Ovary (tissue), 7 donors: ENCODE measurements at regions not wholly inside any gene's neighbourhood (a gene's known extent, or its start where the extent isn't known, plus 50 kb on each side); places are given as distances from the start of the nearest gene placed in this dataset.
"Not testable (repeated sequence)": the region's sequence is repeated elsewhere in the genome, so short reads cannot be mapped to it uniquely, and the experiment has no call there.

ENCODE experiments used
- DNase-seq, 5 donors: peaks; one replicate each; pipeline ENCODE4 v3.0.0-alpha.2; 2019 to 2020
- H3K27ac ChIP-seq, 2 donors: fragments of 200-600 bp; one replicate each; pipeline versions ENCODE4 v1.5.1 to v1.8.0; 2019 to 2022
- H3K27me3 ChIP-seq: fragments of 200-600 bp; one replicate; pipeline ENCODE4 v1.8.0; 2022
- H3K36me3 ChIP-seq: fragments of 200-600 bp; sonication (generic); one replicate; pipeline ENCODE4 v1.5.1; 2019
- H3K4me1 ChIP-seq: one replicate; pipeline ENCODE4 v1.8.1; 2013; ENCODE audit warnings: mild to moderate bottlenecking, moderate library complexity; ENCODE audit not compliant: insufficient read depth
- H3K4me3 ChIP-seq: fragments of 200-600 bp; sonication (generic); one replicate; pipeline ENCODE4 v1.5.1; 2017
- H3K9me3 ChIP-seq, 2 donors: fragments of 200-600 bp in 1 of 2; sonication (generic) in 1 of 2; one replicate each; pipeline versions ENCODE4 v1.5.1 to v1.8.1; 2013 to 2019; ENCODE audit warnings: mild to moderate bottlenecking in 1 of 2, moderate library complexity in 1 of 2
- CTCF ChIP-seq, 3 donors: fragments of 450-650 bp in 2 of 3; fragments of 200-600 bp in 1 of 3; IDR thresholded peaks; one replicate each; pipeline versions ENCODE4 v1.5.1 to v1.8.0; 2016 to 2022; ENCODE audit warnings: antibody characterized with exemption in 3 of 3, mild to moderate bottlenecking in 1 of 3
- EP300 ChIP-seq: sonication (generic); formaldehyde crosslinking; IDR thresholded peaks from one replicate; pipeline ENCODE4 v1.6.1; 2017; ENCODE audit warnings: antibody characterized with exemption
- POLR2A ChIP-seq: fragments of 450-650 bp; IDR thresholded peaks from one replicate; pipeline ENCODE4 v1.6.1; 2017; ENCODE audit warnings: antibody characterized with exemption, mild to moderate bottlenecking, moderate library complexity
- WGBS, 3 donors: extraction: QIAGEN DNeasy Blood & Tissue Kit in 1 of 3; methylation state at CpG; one replicate each; pipeline versions ENCODE4 v1.1.5 to v1.1.7; 2013 to 2017; 5-methylcytosine and 5-hydroxymethylcytosine counted together
- intact Hi-C, 4 donors: fragments of 100-400 bp; cut with DNase I; formaldehyde crosslinking; loops; one replicate each; pipeline versions ENCODE4 v1.11.0 to v1.15.1; 2022 to 2023
- donor health status: DM: no; HTN: no; CAD: no; lungs with moderate emphysema.
- donor health status: DM: no; HTN: no; CAD: no.
- donor health status: Bipolar disorder and iron deficiency.
- donor health status: DM: no; HTN: no; CAD: no.
- donor health status: DM: yes; HTN: yes; CAD: no.

GRCh38 chr18:22742409-22742808 lies 190.7 kb upstream of the RBBP8 start:
- WGBS, 3 donors: 60 to 73% (median 66%) methylated on average over 3 of the region's 3 CpGs
- Histone ChIP-seq H3K36me3 (no peaks in the 10 kb centered on the region), H3K27ac (no peak overlapping the region), H3K4me1 (no peaks in the 10 kb centered on the region), H3K9me3 (no peaks in the 10 kb centered on the region), H3K27me3 (no peaks in the 10 kb centered on the region), H3K4me3 (no peak overlapping the region)
- intact Hi-C loops: no loop called here
- TF ChIP-seq CTCF (IDR thresholded peaks at IDR 0.05): no peak
- TF ChIP-seq POLR2A: no peak
- TF ChIP-seq EP300: no peak
- no peak for DNase-seq

- Histone ChIP-seq H3K4me1 (no peaks in the 10 kb centered on the region), H3K9me3 (no peaks in the 10 kb centered on the region), H3K27ac (no peak overlapping the region), H3K4me3 (no peak overlapping the region), H3K36me3 (no peaks in the 10 kb centered on the region), H3K27me3 (no peaks in the 10 kb centered on the region)
- intact Hi-C loops: no loop called here
- 58 to 65% (median 65%) methylated on average over 1 of the region's 1 CpG for WGBS, 3 donors
- no peak for DNase-seq
- TF ChIP-seq EP300: no peak
- no peak for TF ChIP-seq CTCF (IDR thresholded peaks at IDR 0.05)
- no peak for TF ChIP-seq POLR2A
These were observed 187.2 kb upstream of the RBBP8 start for GRCh38 chr18:22745966-22746365.

GRCh38 chr18:22752014-22752413 lies 181.1 kb upstream of the RBBP8 start:
- Histone ChIP-seq H3K27ac (no peak overlapping the region), H3K27me3 (no peaks in the 10 kb centered on the region), H3K4me1 (no peaks in the 10 kb centered on the region), H3K4me3 (no peak overlapping the region), H3K9me3 (no peaks in the 10 kb centered on the region), H3K36me3 (no peaks in the 10 kb centered on the region)
- TF ChIP-seq CTCF (IDR thresholded peaks at IDR 0.05) (no peak), EP300 (no peak), POLR2A (no peak)
- intact Hi-C loops: no loop called here
- WGBS, 3 donors: 92 to 94% (median 92%) methylated on average over 2 of the region's 2 CpGs
- no peak for DNase-seq

- no peaks in the 10 kb centered on the region for H3K9me3 ChIP-seq
These were observed 179.8 kb upstream of the RBBP8 start for GRCh38 chr18:22753130-22753831.

GRCh38 chr18:22764005-22764404 lies 169.1 kb upstream of the RBBP8 start:
- H3K27ac ChIP-seq, intact Hi-C loops, H3K27me3 ChIP-seq, DNase-seq, H3K4me3 ChIP-seq, H3K36me3 ChIP-seq, H3K4me1 ChIP-seq, H3K9me3 ChIP-seq: not testable (repeated sequence)
- WGBS, 3 donors: 88 to 92% (median 91%) methylated on average over 2 of the region's 2 CpGs

More at GRCh38 chr18:22753130-22753831, 179.8 kb upstream of the RBBP8 start:
- no peak for DNase-seq
- no peak overlapping the region for H3K4me3 ChIP-seq
- H3K4me1 ChIP-seq: no peaks in the 10 kb centered on the region
- 87 to 94% (median 89%) methylated on average over 8 of the region's 8 CpGs for WGBS, 3 donors
- TF ChIP-seq EP300 (no peak), CTCF (IDR thresholded peaks at IDR 0.05) (no peak), POLR2A (no peak)
- no peaks in the 10 kb centered on the region for H3K27me3 ChIP-seq
- no peak overlapping the region for H3K27ac ChIP-seq
- intact Hi-C loops: no loop called here
- no peaks in the 10 kb centered on the region for H3K36me3 ChIP-seq
